Astrocyte of the cerebellum (primary cell): ENCODE measurements at regions not wholly inside any gene's neighbourhood (a gene's known extent, or its start where the extent isn't known, plus 50 kb on each side); places are given as distances from the start of the nearest gene placed in this dataset.

Experiments used
- DNase-seq: peaks from one replicate; pipeline ENCODE4 v3.0.0-alpha.2; 2011; ENCODE audit warnings: low read depth
- H3K4me3 ChIP-seq: 2 replicates; pipeline ENCODE4 v1.5.1; 2011; ENCODE audit warnings: mild to moderate bottlenecking, low read depth, low read length, moderate library complexity
- CTCF ChIP-seq: IDR thresholded peaks from 2 replicates; pipeline ENCODE4 v1.5.1; 2012; ENCODE audit warnings: low read length, low read depth, moderate library complexity, mild to moderate bottlenecking; ENCODE audit errors: missing control alignments
- in situ Hi-C: cut with HindIII; loops from 2 replicates; pipeline ENCODE4 v1.10.0; 2017; ENCODE audit warnings: low sequenced_read_pairs

- no peak for DNase-seq
- no peak for TF ChIP-seq CTCF
- in situ Hi-C loops: no loop called here
- no peak overlapping the region for H3K4me3 ChIP-seq
Measured at GRCh38 chr16:79501446-79501845, 99.1 kb downstream of the MAF start.

- H3K4me3 ChIP-seq: no peak overlapping the region
- TF ChIP-seq CTCF: no peak
- no peak for DNase-seq
- in situ Hi-C loops: no loop called here
Measured at GRCh38 chr16:79500866-79501265, 99.7 kb downstream of the MAF start.

GRCh38 chr16:79500286-79500685, 100.3 kb downstream of the MAF start:
- no peak for DNase-seq
- H3K4me3 ChIP-seq: no peak overlapping the region
- in situ Hi-C loops: no loop called here
- TF ChIP-seq CTCF: no peak

- DNase-seq: no peak
- in situ Hi-C loops: no loop called here
- no peak overlapping the region for H3K4me3 ChIP-seq
- no peak for TF ChIP-seq CTCF
Measured at GRCh38 chr16:79498928-79499327, 101.6 kb downstream of the MAF start.

- TF ChIP-seq CTCF: no peak
- in situ Hi-C loops: no loop called here
- no peak for DNase-seq
- no peak overlapping the region for H3K4me3 ChIP-seq
Measured at GRCh38 chr16:79497606-79498350, 102.8 kb downstream of the MAF start.

DNA sequence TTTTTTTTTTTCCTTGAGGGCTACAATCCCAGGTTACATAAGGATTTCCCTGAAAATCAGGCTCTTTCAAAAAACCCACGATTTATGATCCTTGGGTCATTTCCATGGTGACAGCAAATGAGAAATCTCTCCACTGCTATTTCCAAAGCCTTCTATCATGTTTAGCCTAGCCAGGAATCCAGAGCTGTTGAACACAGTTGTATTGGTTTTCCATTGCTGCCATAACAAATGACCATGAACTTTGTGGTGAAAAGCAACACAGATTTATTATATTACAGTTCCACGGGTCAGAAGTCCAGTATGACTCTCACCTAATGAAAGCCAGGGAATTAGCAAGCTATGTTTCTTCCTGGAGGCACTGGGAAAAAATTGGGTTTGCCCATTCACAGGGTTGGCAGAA, 106.6 kb downstream of the MAF start:
- in situ Hi-C loops: no loop called here
- no peak for TF ChIP-seq CTCF
- no peak overlapping the region for H3K4me3 ChIP-seq
- no peak for DNase-seq
